Erythroblast (primary cell): ENCODE measurements at regions not wholly inside any gene's neighbourhood (a gene's known extent, or its start where the extent isn't known, plus 50 kb on each side); places are given as distances from the start of the nearest gene placed in this dataset.

Experiments
- GATA1 ChIP-seq: IDR thresholded peaks from 2 replicates; pipeline ENCODE4 v1.6.1; 2011; ENCODE audit warnings: low read depth, mild to moderate bottlenecking, control low read depth, low read length, moderate library complexity
- POLR2A ChIP-seq: IDR thresholded peaks from 2 replicates; pipeline ENCODE4 v1.6.1; 2011; ENCODE audit warnings: mild to moderate bottlenecking, low read length

DNA sequence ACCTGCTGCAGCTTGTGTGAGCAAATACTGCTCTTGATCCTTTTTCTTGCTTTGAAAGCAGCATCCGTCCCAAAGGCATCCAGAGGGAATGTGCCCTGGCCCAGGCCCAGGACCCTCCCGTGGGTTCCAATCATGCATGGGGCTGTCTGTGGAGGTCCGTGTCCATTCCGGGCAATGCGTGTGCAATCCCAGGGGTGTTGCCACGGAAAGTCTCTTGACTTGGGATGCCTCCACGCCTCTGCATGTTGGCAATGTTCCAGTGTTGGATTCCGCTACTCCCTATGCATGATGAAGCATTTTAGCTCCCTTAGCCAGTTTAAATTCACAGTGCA is 105.7 kb downstream of the SNRPN start:
- TF ChIP-seq POLR2A = no peak
- no peak for TF ChIP-seq GATA1
